ENCODE measurements at regions not wholly inside any gene's neighbourhood (a gene's known extent, or its start where the extent isn't known, plus 50 kb on each side); places are given as distances from the start of the nearest gene placed in this dataset.

DNA sequence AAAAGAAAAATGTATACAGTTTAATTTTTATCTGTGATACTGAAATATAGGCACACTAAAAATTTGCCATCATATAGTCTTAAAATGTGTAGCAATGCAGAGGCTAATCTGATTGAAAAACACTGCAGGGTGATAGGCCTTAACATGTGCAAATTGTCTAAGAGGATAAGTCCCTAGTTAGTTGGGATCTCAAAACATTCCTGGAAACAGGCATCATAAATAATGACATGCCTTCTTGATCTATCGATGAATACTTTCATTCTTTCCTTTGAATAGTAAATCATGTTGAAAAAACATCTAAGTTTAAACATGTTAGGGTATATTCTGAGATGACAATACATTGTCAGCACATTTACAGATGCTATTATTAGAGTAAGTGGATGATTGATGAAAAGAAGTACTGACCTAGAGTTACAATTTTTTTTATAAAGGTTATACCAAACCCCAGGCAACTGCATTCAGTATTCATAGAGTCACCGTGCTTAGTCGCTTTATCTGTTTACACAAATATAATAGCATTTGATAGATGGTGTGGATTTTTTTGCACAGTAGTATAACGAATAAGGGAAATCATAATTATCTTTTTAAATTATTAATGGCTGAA is 668.2 kb upstream of the ADGRL3 start:
- WGBS, 2 donors = 55 to 61% methylated on average over 4 of the region's 4 CpGs
- no peak for TF ChIP-seq POLR2A (IDR thresholded peaks at IDR 0.05)
- TF ChIP-seq, protein P1, sequence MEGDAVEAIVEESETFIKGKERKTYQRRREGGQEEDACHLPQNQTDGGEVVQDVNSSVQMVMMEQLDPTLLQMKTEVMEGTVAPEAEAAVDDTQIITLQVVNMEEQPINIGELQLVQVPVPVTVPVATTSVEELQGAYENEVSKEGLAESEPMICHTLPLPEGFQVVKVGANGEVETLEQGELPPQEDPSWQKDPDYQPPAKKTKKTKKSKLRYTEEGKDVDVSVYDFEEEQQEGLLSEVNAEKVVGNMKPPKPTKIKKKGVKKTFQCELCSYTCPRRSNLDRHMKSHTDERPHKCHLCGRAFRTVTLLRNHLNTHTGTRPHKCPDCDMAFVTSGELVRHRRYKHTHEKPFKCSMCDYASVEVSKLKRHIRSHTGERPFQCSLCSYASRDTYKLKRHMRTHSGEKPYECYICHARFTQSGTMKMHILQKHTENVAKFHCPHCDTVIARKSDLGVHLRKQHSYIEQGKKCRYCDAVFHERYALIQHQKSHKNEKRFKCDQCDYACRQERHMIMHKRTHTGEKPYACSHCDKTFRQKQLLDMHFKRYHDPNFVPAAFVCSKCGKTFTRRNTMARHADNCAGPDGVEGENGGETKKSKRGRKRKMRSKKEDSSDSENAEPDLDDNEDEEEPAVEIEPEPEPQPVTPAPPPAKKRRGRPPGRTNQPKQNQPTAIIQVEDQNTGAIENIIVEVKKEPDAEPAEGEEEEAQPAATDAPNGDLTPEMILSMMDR (IDR thresholded peaks at IDR 0.05) = no peak
- TF ChIP-seq EP300 (IDR thresholded peaks at IDR 0.05) = no peak
- no peaks in the 10 kb centered on the region for H3K27me3 ChIP-seq
- no peaks in the 10 kb centered on the region for H3K36me3 ChIP-seq
- H3K4me1 ChIP-seq = no peaks in the 10 kb centered on the region
- no peak overlapping the region for H3K4me3 ChIP-seq
- no peak for DNase-seq (ENCODE audit: low spot score in 2 of 2)
- no peaks in the 10 kb centered on the region for H3K9me3 ChIP-seq
- H3K27ac ChIP-seq = no peak overlapping the region

- TF ChIP-seq, protein P1 (IDR thresholded peaks at IDR 0.05) = no peak
- TF ChIP-seq POLR2A (IDR thresholded peaks at IDR 0.05) (no peak), EP300 (IDR thresholded peaks at IDR 0.05) (no peak)
- Histone ChIP-seq H3K36me3 (no peaks in the 10 kb centered on the region), H3K4me3 (no peak overlapping the region), H3K4me1 (no peaks in the 10 kb centered on the region), H3K27ac (no peak overlapping the region), H3K27me3 (no peaks in the 10 kb centered on the region), H3K9me3 (no peaks in the 10 kb centered on the region)
- WGBS, 2 donors = 44% methylated on average over 3 of the region's 3 CpGs
- DNase-seq (ENCODE audit: low spot score in 2 of 2) = no peak
These were observed 655.1 kb upstream of the ADGRL3 start for GRCh38 chr4:60544981-60545380.

DNA sequence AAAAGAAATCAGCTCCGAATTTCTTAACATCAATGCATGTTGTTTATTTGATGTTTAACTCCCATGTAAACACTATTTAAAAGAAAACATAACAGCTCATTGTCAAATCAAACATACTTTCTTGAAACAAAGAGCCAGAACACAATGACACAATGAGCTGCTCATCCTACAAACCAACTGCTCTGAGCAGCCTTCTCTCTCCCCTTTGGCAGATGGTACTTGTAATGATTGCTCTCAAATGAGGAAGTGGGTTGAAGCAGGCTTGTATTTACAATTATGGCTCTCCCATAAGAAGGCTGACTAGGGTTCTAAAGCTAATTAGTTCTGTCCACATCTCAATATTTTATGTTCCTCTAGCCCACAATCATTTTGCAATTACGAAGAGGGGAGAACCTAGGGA is 637.8 kb upstream of the ADGRL3 start:
- Histone ChIP-seq H3K4me1 (no peaks in the 10 kb centered on the region), H3K27me3 (no peaks in the 10 kb centered on the region), H3K4me3 (no peak overlapping the region), H3K27ac (no peak overlapping the region), H3K9me3 (no peaks in the 10 kb centered on the region), H3K36me3 (no peaks in the 10 kb centered on the region)
- 62 to 78% methylated on average over 2 of the region's 2 CpGs for WGBS, 2 donors
- TF ChIP-seq, protein P1 (IDR thresholded peaks at IDR 0.05) = no peak
- no peak for TF ChIP-seq POLR2A (IDR thresholded peaks at IDR 0.05)
- no peak for TF ChIP-seq EP300 (IDR thresholded peaks at IDR 0.05)
- no peak for DNase-seq (ENCODE audit: low spot score in 2 of 2)

DNA sequence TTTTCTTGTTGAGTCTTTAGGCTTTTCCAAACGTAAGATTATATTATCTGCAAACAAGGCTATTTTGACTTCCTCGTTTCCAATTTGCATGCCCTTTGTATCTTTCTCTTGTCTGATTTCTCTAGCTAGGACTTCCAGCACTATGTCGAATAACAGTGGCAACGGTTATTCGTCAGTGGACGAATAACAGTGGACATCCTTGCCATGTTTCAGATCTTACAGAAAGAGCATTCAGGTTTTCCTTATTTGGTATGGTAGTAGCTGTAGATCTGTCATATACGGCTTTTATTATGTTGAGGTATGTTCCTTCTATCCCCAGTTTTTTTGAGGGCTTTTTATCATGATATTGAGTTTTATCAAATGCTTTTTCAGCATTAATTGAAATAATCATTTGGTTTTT is 634.6 kb upstream of the ADGRL3 start:
- Histone ChIP-seq H3K27ac (no peak overlapping the region), H3K27me3 (no peaks in the 10 kb centered on the region), H3K9me3 (no peaks in the 10 kb centered on the region), H3K4me1 (no peaks in the 10 kb centered on the region), H3K4me3 (no peak overlapping the region), H3K36me3 (no peaks in the 10 kb centered on the region)
- 90 to 91% methylated on average over 7 of the region's 7 CpGs for WGBS, 2 donors
- TF ChIP-seq EP300 (IDR thresholded peaks at IDR 0.05) = no peak
- TF ChIP-seq POLR2A (IDR thresholded peaks at IDR 0.05) = no peak
- TF ChIP-seq, protein P1 (IDR thresholded peaks at IDR 0.05) = no peak
- no peak for DNase-seq (ENCODE audit: low spot score in 2 of 2)

DNA sequence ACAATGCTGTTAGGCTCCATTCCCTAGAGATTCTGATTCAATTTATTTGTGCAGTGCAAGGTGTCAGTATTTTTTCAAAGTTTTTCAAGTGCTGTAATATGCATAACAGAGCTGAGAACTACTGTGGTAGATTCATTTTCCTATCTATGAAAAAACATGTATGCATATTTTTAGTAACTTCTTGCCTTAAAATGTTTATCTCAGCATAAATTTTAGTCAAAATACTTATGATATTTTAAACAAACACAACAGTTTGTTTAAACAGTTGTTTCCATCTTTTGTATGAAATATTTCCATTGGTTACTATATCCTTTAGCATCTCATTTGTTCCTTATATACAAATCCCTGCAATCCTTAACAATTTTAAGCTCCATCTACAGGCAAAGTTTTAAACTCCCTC is 624.8 kb upstream of the ADGRL3 start:
- H3K4me3 ChIP-seq = no peak overlapping the region

More for the DNA sequence above, 624.8 kb upstream of the ADGRL3 start:
- H3K27ac ChIP-seq = no peak overlapping the region
- no peak for DNase-seq (ENCODE audit: low spot score in 2 of 2)
- TF ChIP-seq EP300 (IDR thresholded peaks at IDR 0.05) (no peak), POLR2A (IDR thresholded peaks at IDR 0.05) (no peak)
- TF ChIP-seq, protein P1 (IDR thresholded peaks at IDR 0.05) = no peak
- H3K36me3 ChIP-seq = no peaks in the 10 kb centered on the region
- no peaks in the 10 kb centered on the region for H3K9me3 ChIP-seq
- no peaks in the 10 kb centered on the region for H3K4me1 ChIP-seq
- H3K27me3 ChIP-seq = no peaks in the 10 kb centered on the region

Data from tibial nerve (tissue), 4 donors.